DOHH2 (cell line): ENCODE measurements at regions not wholly inside any gene's neighbourhood (a gene's known extent, or its start where the extent isn't known, plus 50 kb on each side); places are given as distances from the start of the nearest gene placed in this dataset.

Experiments used
- CTCF ChIP-seq: fragments of 200-600 bp; sonication (generic); IDR thresholded peaks from one replicate; pipeline ENCODE4 v1.5.1; 2014; ENCODE audit warnings: antibody characterized with exemption, mild to moderate bottlenecking, low read depth, low read length; ENCODE audit not compliant: poor library complexity, severe bottlenecking
- EZH2phosphoT487 ChIP-seq: fragments of 200-600 bp; sonication (generic); IDR thresholded peaks from 2 replicates; pipeline ENCODE4 v1.6.1; 2017; ENCODE audit warnings: borderline replicate concordance, mild to moderate bottlenecking, antibody characterized with exemption, low read length, moderate library complexity, mixed read lengths

- TF ChIP-seq CTCF: no peak
- TF ChIP-seq EZH2phosphoT487: no peak
These were observed 74.1 kb upstream of the MON1B start for GRCh38 chr16:77116856-77117255.
